ENCODE measurements at regions not wholly inside any gene's neighbourhood (a gene's known extent, or its start where the extent isn't known, plus 50 kb on each side); places are given as distances from the start of the nearest gene placed in this dataset.

GRCh38 chr15:70426096-70426821 is 328.5 kb upstream of the TLE3 start:
- no peak for DNase-seq (ENCODE audit: low read depth in 2 of 2)

GRCh38 chr15:70424937-70425411 is 327.3 kb upstream of the TLE3 start:
- DNase-seq (ENCODE audit: low read depth in 2 of 2): no peak

- DNase-seq (ENCODE audit: low read depth in 2 of 2): no peak
Measured at GRCh38 chr15:70423267-70423666, 325.6 kb upstream of the TLE3 start.

DNA sequence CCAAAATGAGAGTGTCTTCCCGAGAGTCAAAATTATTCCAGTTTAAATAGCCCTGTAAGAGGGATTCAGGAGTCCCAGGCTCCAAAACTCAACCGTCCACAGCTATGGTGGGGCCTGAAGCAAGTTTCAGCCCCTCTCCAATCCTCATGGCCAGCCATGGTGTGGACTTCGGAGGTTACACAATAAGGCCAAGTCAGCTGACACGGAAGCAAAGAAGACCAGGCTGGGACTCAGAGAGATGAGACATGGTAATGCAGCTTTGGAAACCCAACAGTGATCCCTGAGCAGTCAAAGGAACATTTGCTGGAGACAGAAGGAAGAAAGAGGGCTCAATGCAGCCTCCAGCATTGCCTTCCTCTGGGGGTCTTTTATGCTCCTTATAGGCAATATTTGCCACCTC is 324.6 kb upstream of the TLE3 start:
- no peak for DNase-seq (ENCODE audit: low read depth in 2 of 2)

DNA sequence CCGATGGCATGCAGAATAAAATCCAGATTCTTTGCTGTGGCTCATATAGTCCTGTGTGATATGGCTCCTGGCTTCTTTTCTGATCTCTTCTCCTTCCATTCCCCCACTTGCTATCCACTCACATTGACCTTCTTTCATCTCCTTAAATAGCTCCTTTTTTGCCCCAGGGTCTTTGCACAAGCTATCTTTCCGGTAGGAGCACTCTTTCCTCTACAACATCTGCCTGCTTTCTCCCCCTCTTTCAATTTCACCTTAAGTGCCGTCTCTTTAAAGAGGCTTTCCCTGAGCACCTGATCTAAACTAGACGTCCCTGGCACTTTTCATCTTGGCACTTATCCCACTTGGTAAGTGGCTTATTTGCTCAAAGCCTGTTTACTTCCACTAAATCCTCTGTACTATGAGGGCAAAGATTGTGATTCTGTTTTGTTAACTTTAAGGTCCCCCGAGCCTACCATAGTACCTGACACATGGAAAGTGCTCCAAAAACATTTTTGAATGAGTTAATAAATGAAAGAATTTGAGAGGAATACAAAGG is 323.3 kb upstream of the TLE3 start:
- DNase-seq (ENCODE audit: low read depth in 2 of 2): no peak

- no peak for DNase-seq (ENCODE audit: low read depth in 2 of 2)
Measured at GRCh38 chr15:70420086-70420947, 322.6 kb upstream of the TLE3 start.

GRCh38 chr15:70418943-70419342 is 321.2 kb upstream of the TLE3 start:
- no peak for DNase-seq (ENCODE audit: low read depth in 2 of 2)

GRCh38 chr15:70417535-70417934 is 319.8 kb upstream of the TLE3 start:
- DNase-seq (ENCODE audit: low read depth in 2 of 2): no peak

GRCh38 chr15:70416829-70417228 is 319.1 kb upstream of the TLE3 start:
- no peak for DNase-seq (ENCODE audit: low read depth in 2 of 2)

DNA sequence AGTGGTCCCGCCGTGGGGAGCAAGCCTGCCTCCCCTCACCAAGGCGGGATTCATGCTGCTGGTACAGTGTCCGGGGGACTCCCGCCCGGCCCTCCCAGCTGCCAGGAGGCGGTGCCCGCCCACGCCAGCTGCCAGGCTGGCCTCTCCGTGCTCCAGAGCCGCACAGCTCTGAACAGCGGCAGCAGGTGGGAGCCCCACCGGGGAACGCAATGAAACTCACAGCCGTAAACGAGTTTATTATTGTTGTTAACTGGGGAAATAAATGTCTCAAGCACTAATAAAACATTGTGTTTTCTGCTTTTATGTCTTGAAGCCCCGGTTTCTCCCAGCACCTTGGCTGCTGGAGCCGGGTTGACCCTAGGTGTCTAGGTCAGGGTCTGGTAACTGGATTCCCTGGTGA is 317.7 kb upstream of the TLE3 start:
- DNase-seq (ENCODE audit: low read depth in 2 of 2): no peak

GRCh38 chr15:70414626-70415025 is 316.9 kb upstream of the TLE3 start:
- DNase-seq (ENCODE audit: low read depth in 2 of 2): no peak

DNA sequence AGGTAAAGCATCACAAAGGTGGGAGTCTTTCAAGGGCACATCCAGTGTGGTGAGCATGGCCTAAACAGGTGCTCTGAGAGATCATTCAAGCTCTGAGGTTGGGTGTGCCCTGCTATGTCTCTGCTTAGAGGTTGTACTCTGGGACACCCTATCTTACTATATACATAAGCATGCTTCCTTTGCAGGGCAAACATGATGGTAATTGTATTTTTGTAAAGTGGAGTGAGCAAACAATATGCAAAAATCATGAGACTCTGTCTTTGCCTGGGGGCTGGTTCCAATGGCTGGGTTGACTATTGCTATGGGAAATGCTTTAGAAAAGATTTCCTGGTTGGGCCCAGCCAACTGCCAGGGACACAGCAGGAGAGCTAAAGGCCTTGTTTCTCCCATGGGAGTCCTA is 315.1 kb upstream of the TLE3 start:
- no peak for DNase-seq (ENCODE audit: low read depth in 2 of 2)

DNA sequence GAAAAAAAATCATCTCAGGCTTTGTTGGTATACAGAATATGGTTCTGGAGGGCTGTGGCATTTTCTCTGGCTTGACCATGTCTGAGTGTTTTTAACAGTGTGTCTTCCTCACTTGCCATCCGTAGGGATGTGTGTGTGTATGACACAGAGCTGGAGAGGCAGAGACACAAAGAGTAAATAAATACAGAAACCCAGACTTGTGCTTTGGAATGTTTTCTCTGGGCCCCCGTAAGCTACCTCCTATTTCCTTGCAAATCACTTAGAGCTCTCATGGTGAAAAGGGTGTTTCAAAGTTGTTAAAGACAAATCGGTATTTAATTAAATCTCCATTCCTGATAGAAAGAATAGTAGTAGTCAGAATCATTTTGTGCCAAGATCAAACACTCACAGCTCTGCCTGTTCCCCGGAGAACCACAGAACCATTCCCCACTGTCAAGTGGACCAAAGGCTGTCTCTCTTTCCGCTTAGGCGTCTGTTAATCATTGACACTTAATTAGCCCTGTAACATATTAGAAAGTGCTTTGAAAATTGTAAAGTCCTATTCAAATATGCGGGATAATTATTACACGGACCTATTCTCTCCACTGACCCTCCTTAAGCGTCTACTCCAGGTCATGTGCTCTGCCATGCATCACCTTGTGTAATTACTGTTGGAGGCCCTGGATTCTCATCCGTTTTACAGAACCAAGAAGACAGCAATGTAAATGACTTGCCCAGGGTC is 313.6 kb upstream of the TLE3 start:
- no peak for DNase-seq (ENCODE audit: low read depth in 2 of 2)

- DNase-seq (ENCODE audit: low read depth in 2 of 2): no peak
Measured at GRCh38 chr15:70410371-70410985, 312.8 kb upstream of the TLE3 start.

GRCh38 chr15:70409388-70409787 is 311.7 kb upstream of the TLE3 start:
- DNase-seq (ENCODE audit: low read depth in 2 of 2): no peak

GRCh38 chr15:70407955-70408354 is 310.2 kb upstream of the TLE3 start:
- no peak for DNase-seq (ENCODE audit: low read depth in 2 of 2)

- DNase-seq (ENCODE audit: low read depth in 2 of 2): no peak
Measured at GRCh38 chr15:70407336-70407670, 309.6 kb upstream of the TLE3 start.

- no peak for DNase-seq (ENCODE audit: low read depth in 2 of 2)
Measured at GRCh38 chr15:70406617-70407335, 309.1 kb upstream of the TLE3 start.

- DNase-seq (ENCODE audit: low read depth in 2 of 2): no peak
Measured at GRCh38 chr15:70401709-70402108, 304.0 kb upstream of the TLE3 start.

DNA sequence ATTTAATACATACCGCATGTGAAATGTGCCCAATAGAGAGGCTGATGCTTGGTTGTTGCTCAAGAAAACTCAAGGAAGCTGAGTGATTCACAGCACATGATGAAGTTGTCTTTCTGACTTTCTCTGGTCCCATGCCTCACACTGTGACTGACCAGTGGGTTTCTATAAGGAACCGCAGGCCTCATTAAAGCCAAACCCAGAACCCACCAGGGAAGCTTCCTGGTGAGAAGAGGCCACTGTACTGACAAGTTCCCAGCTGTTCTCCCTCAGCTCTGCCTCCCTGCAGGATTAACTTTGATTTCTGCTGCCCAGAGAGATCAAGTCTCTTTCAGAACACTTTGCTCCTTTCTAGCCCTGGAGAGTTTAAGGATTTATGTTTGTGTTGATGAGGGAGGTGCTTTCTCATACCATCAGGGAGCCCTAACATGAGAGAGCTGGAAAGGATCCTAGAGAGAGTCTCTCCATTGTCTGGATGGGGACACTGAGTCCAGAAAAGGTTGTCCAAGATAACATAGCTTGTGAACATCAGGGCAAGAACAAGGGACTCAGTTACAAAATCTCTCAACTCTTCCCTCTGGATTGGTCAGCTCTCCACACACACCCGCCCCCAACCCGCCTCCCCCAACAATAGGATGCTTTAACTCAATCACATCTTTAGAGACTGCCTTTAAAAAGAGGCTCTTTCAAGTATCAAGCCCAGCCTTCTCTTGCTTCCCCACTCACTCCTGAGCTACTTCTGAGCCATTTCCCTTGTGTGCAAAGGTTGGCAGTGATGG is 303.2 kb upstream of the TLE3 start:
- DNase-seq (ENCODE audit: low read depth in 2 of 2): no peak

Data from fibroblast of skin of left biceps (primary cell).